Naive thymus-derived CD8-positive, alpha-beta T cell (primary cell): ENCODE measurements at regions not wholly inside any gene's neighbourhood (a gene's known extent, or its start where the extent isn't known, plus 50 kb on each side); places are given as distances from the start of the nearest gene placed in this dataset.
A peak's percentile ranks its signal among the peaks of the same experiment; 100 is the strongest.

ENCODE experiments used
- ATAC-seq, 2 donors: fragments of 150-1000 bp; cut with Tn5 transposase in 1 of 2; sonication (Bioruptor Pico), chemical (Tn5 transposase) in 1 of 2; 1 replicate in 1 of 2; 2 replicates in 1 of 2; pipeline ENCODE4 v1.10.0; 2021; ENCODE audit warnings: mild to moderate bottlenecking in 2 of 2, moderate library complexity in 2 of 2
- POLR2A ChIA-PET: fragments of 350-600 bp; sonication (Branson Sonifier 250); formaldehyde crosslinking; loops from one replicate; lab custom pipeline; 2021; ENCODE audit warnings: antibody characterized with exemption; lab: Charles Lee
- DNase-seq, 10 donors: peaks; one replicate each; pipeline versions ENCODE4 v3.0.0 to v3.0.0-alpha.2; 2020 to 2022
- H3K27ac Mint-ChIP-seq, 10 donors: one replicate each; pipeline ENCODE4 v1.8.0; 2020 to 2022; ENCODE audit warnings: mild to moderate bottlenecking in 10 of 10, mixed read lengths in 10 of 10, moderate library complexity in 4 of 10, inconsistent platforms in 1 of 10
- H3K27me3 Mint-ChIP-seq, 5 donors: one replicate each; pipeline ENCODE4 v1.8.0; 2021 to 2022; ENCODE audit warnings: mixed read lengths in 5 of 5
- H3K36me3 Mint-ChIP-seq, 3 donors: one replicate each; pipeline ENCODE4 v1.8.0; 2020 to 2022; ENCODE audit warnings: mixed read lengths in 3 of 3, mild to moderate bottlenecking in 2 of 3, inconsistent platforms in 1 of 3
- H3K4me1 Mint-ChIP-seq, 4 donors: one replicate each; pipeline ENCODE4 v1.8.0; 2021 to 2022; ENCODE audit warnings: mixed read lengths in 4 of 4
- H3K4me3 Mint-ChIP-seq, 10 donors: one replicate each; pipeline ENCODE4 v1.8.0; 2020 to 2022; ENCODE audit warnings: mild to moderate bottlenecking in 10 of 10, mixed read lengths in 10 of 10, moderate library complexity in 6 of 10, inconsistent platforms in 1 of 10
- H3K9me3 Mint-ChIP-seq, 9 donors: one replicate each; pipeline ENCODE4 v1.8.0; 2020 to 2022; ENCODE audit warnings: mixed read lengths in 9 of 9, mild to moderate bottlenecking in 3 of 9, inconsistent platforms in 1 of 9, moderate library complexity in 1 of 9

GRCh38 chr2:173750353-173750801 lies 214.8 kb downstream of the SP3 start:
- Mint-ChIP-seq H3K36me3 (no peaks in the 10 kb centered on the region), H3K4me1 (no peaks in the 10 kb centered on the region), H3K4me3 (no peak overlapping the region), H3K27ac (no peak overlapping the region), H3K27me3 (peaks cover 11 to 15% (median 13%) of the 10 kb centered on the region in 5 donors), H3K9me3 (no peaks in the 10 kb centered on the region)
- POLR2A ChIA-PET = no interaction called here
- DNase-seq = no peak
- no peak for ATAC-seq

GRCh38 chr2:173750831-173751230 lies 214.3 kb downstream of the SP3 start:
- POLR2A ChIA-PET = no interaction called here
- Mint-ChIP-seq H3K27ac (no peak overlapping the region), H3K9me3 (no peaks in the 10 kb centered on the region), H3K4me1 (no peaks in the 10 kb centered on the region), H3K4me3 (no peak overlapping the region), H3K36me3 (no peaks in the 10 kb centered on the region), H3K27me3 (peaks cover 11 to 15% (median 13%) of the 10 kb centered on the region in 5 donors)
- no peak for ATAC-seq
- no peak for DNase-seq

- H3K4me3 Mint-ChIP-seq = no peak overlapping the region
- no peaks in the 10 kb centered on the region for H3K4me1 Mint-ChIP-seq
- no peak overlapping the region for H3K27ac Mint-ChIP-seq
- no peaks in the 10 kb centered on the region for H3K36me3 Mint-ChIP-seq
- H3K9me3 Mint-ChIP-seq = no peaks in the 10 kb centered on the region
- POLR2A ChIA-PET = no interaction called here
- peaks cover 7 to 15% (median 8%) of the 10 kb centered on the region in 5 donors for H3K27me3 Mint-ChIP-seq
- DNase-seq (no peak), ATAC-seq (no peak)
Measured at GRCh38 chr2:173751245-173751975, 213.8 kb downstream of the SP3 start.

GRCh38 chr2:173752152-173752551 lies 213.0 kb downstream of the SP3 start:
- DNase-seq (no peak), ATAC-seq (no peak)
- H3K4me3 Mint-ChIP-seq = no peak overlapping the region
- H3K27me3 Mint-ChIP-seq = peaks cover 2 to 15% (median 6%) of the 10 kb centered on the region in 5 donors
- no peaks in the 10 kb centered on the region for H3K9me3 Mint-ChIP-seq
- POLR2A ChIA-PET = no interaction called here
- no peaks in the 10 kb centered on the region for H3K4me1 Mint-ChIP-seq
- no peaks in the 10 kb centered on the region for H3K36me3 Mint-ChIP-seq
- no peak overlapping the region for H3K27ac Mint-ChIP-seq

- ATAC-seq (no peak), DNase-seq (no peak)
- no peaks in the 10 kb centered on the region for H3K4me1 Mint-ChIP-seq
- no peak overlapping the region for H3K27ac Mint-ChIP-seq
- POLR2A ChIA-PET = no interaction called here
- H3K36me3 Mint-ChIP-seq = no peaks in the 10 kb centered on the region
- H3K27me3 Mint-ChIP-seq = peaks cover 3 to 21% (median 8%) of the 10 kb centered on the region in 5 donors
- no peaks in the 10 kb centered on the region for H3K9me3 Mint-ChIP-seq
- no peak overlapping the region for H3K4me3 Mint-ChIP-seq
Measured at GRCh38 chr2:173753441-173753840, 211.7 kb downstream of the SP3 start.

GRCh38 chr2:173754165-173754564 lies 211.0 kb downstream of the SP3 start:
- Mint-ChIP-seq H3K27me3 (peaks cover 3 to 21% (median 7%) of the 10 kb centered on the region in 5 donors), H3K9me3 (no peaks in the 10 kb centered on the region), H3K4me1 (no peaks in the 10 kb centered on the region), H3K36me3 (no peaks in the 10 kb centered on the region), H3K4me3 (no peak overlapping the region), H3K27ac (no peak overlapping the region)
- no peak for ATAC-seq
- no peak for DNase-seq
- POLR2A ChIA-PET = no interaction called here

GRCh38 chr2:173754837-173755236 lies 210.3 kb downstream of the SP3 start:
- H3K27ac Mint-ChIP-seq = no peak overlapping the region

GRCh38 chr2:173755798-173756197 lies 209.4 kb downstream of the SP3 start:
- H3K4me1 Mint-ChIP-seq = no peaks in the 10 kb centered on the region
- H3K27me3 Mint-ChIP-seq = peaks cover 2 to 20% (median 4%) of the 10 kb centered on the region in 5 donors
- H3K9me3 Mint-ChIP-seq = no peaks in the 10 kb centered on the region
- H3K36me3 Mint-ChIP-seq = no peaks in the 10 kb centered on the region
- DNase-seq (no peak), ATAC-seq (no peak)
- POLR2A ChIA-PET = no interaction called here
- H3K4me3 Mint-ChIP-seq = no peak overlapping the region
- peak overlapping the region in 1 of 10 donors; percentile 54 for H3K27ac Mint-ChIP-seq

More at GRCh38 chr2:173754837-173755236, 210.3 kb downstream of the SP3 start:
- Mint-ChIP-seq H3K27me3 (peaks cover 3 to 24% (median 6%) of the 10 kb centered on the region in 5 donors), H3K36me3 (no peaks in the 10 kb centered on the region), H3K9me3 (no peaks in the 10 kb centered on the region), H3K4me3 (no peak overlapping the region), H3K4me1 (no peaks in the 10 kb centered on the region)
- DNase-seq (no peak), ATAC-seq (no peak)
- POLR2A ChIA-PET = no interaction called here

GRCh38 chr2:173759959-173760358 lies 205.2 kb downstream of the SP3 start:
- H3K27me3 Mint-ChIP-seq = peaks cover 1 to 14% (median 6%) of the 10 kb centered on the region in 5 donors
- DNase-seq = no peak
- H3K4me1 Mint-ChIP-seq = no peaks in the 10 kb centered on the region
- no peak overlapping the region for H3K27ac Mint-ChIP-seq
- no peaks in the 10 kb centered on the region for H3K36me3 Mint-ChIP-seq
- POLR2A ChIA-PET = no interaction called here
- no peak for ATAC-seq
- no peak overlapping the region for H3K4me3 Mint-ChIP-seq
- H3K9me3 Mint-ChIP-seq = no peaks in the 10 kb centered on the region

- Mint-ChIP-seq H3K4me1 (no peaks in the 10 kb centered on the region), H3K36me3 (no peaks in the 10 kb centered on the region)
Measured at GRCh38 chr2:173760553-173760952, 204.6 kb downstream of the SP3 start.

GRCh38 chr2:173761603-173762119 lies 203.5 kb downstream of the SP3 start:
- H3K9me3 Mint-ChIP-seq = no peaks in the 10 kb centered on the region
- H3K4me3 Mint-ChIP-seq = no peak overlapping the region
- POLR2A ChIA-PET = no interaction called here
- ATAC-seq (no peak), DNase-seq (no peak)
- H3K27me3 Mint-ChIP-seq = peaks cover 1 to 13% (median 5%) of the 10 kb centered on the region in 5 donors
- no peaks in the 10 kb centered on the region for H3K36me3 Mint-ChIP-seq
- no peaks in the 10 kb centered on the region for H3K4me1 Mint-ChIP-seq
- no peak overlapping the region for H3K27ac Mint-ChIP-seq

More at GRCh38 chr2:173760553-173760952, 204.6 kb downstream of the SP3 start:
- Mint-ChIP-seq H3K27me3 (peaks cover 1 to 13% (median 5%) of the 10 kb centered on the region in 5 donors), H3K9me3 (no peaks in the 10 kb centered on the region), H3K4me3 (no peak overlapping the region), H3K27ac (no peak overlapping the region)
- POLR2A ChIA-PET = no interaction called here
- DNase-seq = no peak
- no peak for ATAC-seq

- Mint-ChIP-seq H3K4me1 (no peaks in the 10 kb centered on the region), H3K27ac (no peak overlapping the region), H3K36me3 (no peaks in the 10 kb centered on the region), H3K9me3 (no peaks in the 10 kb centered on the region), H3K27me3 (peaks cover 1 to 13% (median 5%) of the 10 kb centered on the region in 5 donors), H3K4me3 (no peak overlapping the region)
- POLR2A ChIA-PET = no interaction called here
- ATAC-seq (no peak), DNase-seq (no peak)
Measured at GRCh38 chr2:173762221-173762620, 203.0 kb downstream of the SP3 start.

- no peaks in the 10 kb centered on the region for H3K36me3 Mint-ChIP-seq
- no peak overlapping the region for H3K27ac Mint-ChIP-seq
- ATAC-seq (no peak), DNase-seq (no peak)
- H3K9me3 Mint-ChIP-seq = no peaks in the 10 kb centered on the region
- H3K4me3 Mint-ChIP-seq = no peak overlapping the region
- peaks cover under 1 to 7% (median 5%) of the 10 kb centered on the region in 5 donors for H3K27me3 Mint-ChIP-seq
- no peaks in the 10 kb centered on the region for H3K4me1 Mint-ChIP-seq
- POLR2A ChIA-PET = no interaction called here
Measured at GRCh38 chr2:173762864-173763263, 202.3 kb downstream of the SP3 start.
